Naive B cell (primary cell): ENCODE measurements at regions not wholly inside any gene's neighbourhood (a gene's known extent, or its start where the extent isn't known, plus 50 kb on each side); places are given as distances from the start of the nearest gene placed in this dataset.

ENCODE experiments used
- ATAC-seq, 2 donors: fragments of 150-1000 bp; cut with Tn5 transposase; 2 replicates each; pipeline ENCODE4 v1.10.0; 2021; ENCODE audit warnings: low read depth in 2 of 2, mild to moderate bottlenecking in 2 of 2, moderate library complexity in 2 of 2
- DNase-seq: peaks from one replicate; pipeline ENCODE4 v3.0.0; 2022
- H3K27ac Mint-ChIP-seq, 6 donors: one replicate each; pipeline ENCODE4 v1.8.0; 2020 to 2022; ENCODE audit warnings: mild to moderate bottlenecking in 6 of 6, mixed read lengths in 6 of 6, moderate library complexity in 5 of 6, inconsistent platforms in 2 of 6
- H3K27me3 Mint-ChIP-seq, 3 donors: one replicate each; pipeline ENCODE4 v1.8.0; 2021 to 2022; ENCODE audit warnings: mixed read lengths in 3 of 3, mild to moderate bottlenecking in 1 of 3
- H3K36me3 Mint-ChIP-seq, 2 donors: one replicate each; pipeline ENCODE4 v1.8.0; 2020 to 2022; ENCODE audit warnings: mixed read lengths in 2 of 2, inconsistent platforms in 1 of 2, mild to moderate bottlenecking in 1 of 2
- H3K4me1 Mint-ChIP-seq, 3 donors: one replicate each; pipeline ENCODE4 v1.8.0; 2020 to 2022; ENCODE audit warnings: mixed read lengths in 3 of 3, inconsistent platforms in 1 of 3, mild to moderate bottlenecking in 1 of 3, moderate library complexity in 1 of 3
- H3K4me3 Mint-ChIP-seq, 8 donors: one replicate each; pipeline ENCODE4 v1.8.0; 2020 to 2022; ENCODE audit warnings: mild to moderate bottlenecking in 8 of 8, mixed read lengths in 8 of 8, moderate library complexity in 8 of 8, inconsistent platforms in 2 of 8
- H3K9me3 Mint-ChIP-seq, 7 donors: one replicate each; pipeline ENCODE4 v1.8.0; 2020 to 2022; ENCODE audit warnings: mixed read lengths in 7 of 7, mild to moderate bottlenecking in 5 of 7, inconsistent platforms in 2 of 7, moderate library complexity in 1 of 7

DNA sequence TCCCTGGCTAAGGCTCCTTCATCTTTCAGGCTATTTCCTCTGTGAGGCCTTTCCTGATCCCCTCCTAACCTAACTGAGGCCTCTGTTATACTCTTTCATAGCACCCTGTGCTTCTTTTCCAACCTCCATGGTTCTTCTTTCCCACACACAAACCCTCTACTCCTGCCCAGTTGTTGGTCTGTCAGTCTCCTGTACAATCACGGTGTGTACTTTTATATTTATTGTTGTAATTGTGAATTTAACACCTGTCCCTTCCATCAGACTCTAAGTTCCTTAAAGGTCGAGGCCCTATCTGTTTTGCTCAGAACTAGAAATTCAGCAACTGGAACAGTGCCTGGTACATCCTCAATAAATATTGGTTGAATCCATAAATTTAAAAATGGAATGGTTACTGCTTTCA, 100.2 kb upstream of the KCNE2 start:
- peaks cover 12% of the 10 kb centered on the region in 2 donors for H3K36me3 Mint-ChIP-seq
- ATAC-seq (no peak), DNase-seq (no peak)
- peaks cover 9 to 23% (median 15%) of the 10 kb centered on the region in 3 donors for H3K27me3 Mint-ChIP-seq
- H3K4me3 Mint-ChIP-seq = no peak overlapping the region
- H3K4me1 Mint-ChIP-seq = no peaks in the 10 kb centered on the region
- peak overlapping the region in 1 of 6 donors; percentile 28 for H3K27ac Mint-ChIP-seq
- peaks cover 2 to 15% (median 13%) of the 10 kb centered on the region in 7 donors for H3K9me3 Mint-ChIP-seq

GRCh38 chr21:34266351-34266750, 97.5 kb upstream of the KCNE2 start:
- Mint-ChIP-seq H3K4me1 (no peaks in the 10 kb centered on the region), H3K36me3 (peaks cover 10 to 12% of the 10 kb centered on the region in 2 donors), H3K4me3 (no peak overlapping the region), H3K27ac (no peak overlapping the region), H3K9me3 (peaks cover 2 to 13% (median 11%) of the 10 kb centered on the region in 7 donors), H3K27me3 (peaks cover 12 to 33% (median 20%) of the 10 kb centered on the region in 3 donors)
- DNase-seq = no peak
- ATAC-seq = no peak

DNA sequence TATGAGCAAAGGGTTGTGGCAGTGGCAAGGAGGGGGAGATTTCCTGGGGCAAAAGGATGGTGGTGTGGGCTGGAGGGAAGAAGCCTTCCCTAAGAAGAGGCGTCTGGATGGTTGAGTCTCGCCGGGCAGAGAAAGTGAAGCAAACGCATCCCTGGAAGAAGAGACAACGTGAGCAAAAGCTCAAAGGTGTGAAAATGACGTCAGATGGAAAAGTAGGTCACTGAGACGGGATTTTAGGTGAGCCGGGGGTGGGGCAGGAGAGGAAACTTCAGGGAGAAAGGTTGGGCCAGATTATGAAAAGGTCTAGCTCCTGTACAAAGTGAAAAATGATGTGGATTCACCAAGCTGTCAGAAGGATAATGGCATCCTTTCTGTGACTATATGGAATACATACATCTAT, 95.3 kb upstream of the KCNE2 start:
- Mint-ChIP-seq H3K36me3 (peaks cover 4 to 5% of the 10 kb centered on the region in 2 donors), H3K27me3 (peaks cover 7 to 31% (median 17%) of the 10 kb centered on the region in 3 donors), H3K4me1 (no peaks in the 10 kb centered on the region), H3K9me3 (peaks cover 2 to 8% (median 6%) of the 10 kb centered on the region in 7 donors), H3K27ac (no peak overlapping the region), H3K4me3 (no peak overlapping the region)
- DNase-seq = no peak
- ATAC-seq = no peak

- Mint-ChIP-seq H3K36me3 (no peaks in the 10 kb centered on the region), H3K27ac (no peak overlapping the region), H3K9me3 (peaks cover 0 to 8% (median 0%) of the 10 kb centered on the region in 7 donors), H3K27me3 (peaks cover 12 to 35% (median 24%) of the 10 kb centered on the region in 3 donors), H3K4me1 (no peaks in the 10 kb centered on the region), H3K4me3 (no peak overlapping the region)
- ATAC-seq = no peak
- DNase-seq = no peak
Measured at GRCh38 chr21:34270411-34270810, 93.4 kb upstream of the KCNE2 start.

- Mint-ChIP-seq H3K9me3 (peaks cover 0 to 8% (median 0%) of the 10 kb centered on the region in 7 donors), H3K27ac (no peak overlapping the region), H3K27me3 (peaks cover 12 to 35% (median 24%) of the 10 kb centered on the region in 3 donors), H3K4me1 (no peaks in the 10 kb centered on the region), H3K36me3 (no peaks in the 10 kb centered on the region), H3K4me3 (no peak overlapping the region)
- ATAC-seq (no peak), DNase-seq (no peak)
Measured at GRCh38 chr21:34271189-34271851, 92.5 kb upstream of the KCNE2 start.

GRCh38 chr21:34272321-34272720, 91.5 kb upstream of the KCNE2 start:
- H3K9me3 Mint-ChIP-seq = peaks cover 0 to 8% (median 0%) of the 10 kb centered on the region in 7 donors
- ATAC-seq (no peak), DNase-seq (no peak)
- no peak overlapping the region for H3K27ac Mint-ChIP-seq
- H3K4me3 Mint-ChIP-seq = no peak overlapping the region
- H3K27me3 Mint-ChIP-seq = peaks cover 18 to 43% (median 33%) of the 10 kb centered on the region in 3 donors
- H3K36me3 Mint-ChIP-seq = no peaks in the 10 kb centered on the region
- H3K4me1 Mint-ChIP-seq = no peaks in the 10 kb centered on the region

- Mint-ChIP-seq H3K4me3 (no peak overlapping the region), H3K27me3 (peaks cover 11 to 34% (median 31%) of the 10 kb centered on the region in 3 donors), H3K27ac (no peak overlapping the region), H3K36me3 (no peaks in the 10 kb centered on the region), H3K9me3 (peaks cover 0 to 8% (median 0%) of the 10 kb centered on the region in 7 donors), H3K4me1 (no peaks in the 10 kb centered on the region)
- ATAC-seq = no peak
- no peak for DNase-seq
Measured at GRCh38 chr21:34274001-34274400, 89.8 kb upstream of the KCNE2 start.

DNA sequence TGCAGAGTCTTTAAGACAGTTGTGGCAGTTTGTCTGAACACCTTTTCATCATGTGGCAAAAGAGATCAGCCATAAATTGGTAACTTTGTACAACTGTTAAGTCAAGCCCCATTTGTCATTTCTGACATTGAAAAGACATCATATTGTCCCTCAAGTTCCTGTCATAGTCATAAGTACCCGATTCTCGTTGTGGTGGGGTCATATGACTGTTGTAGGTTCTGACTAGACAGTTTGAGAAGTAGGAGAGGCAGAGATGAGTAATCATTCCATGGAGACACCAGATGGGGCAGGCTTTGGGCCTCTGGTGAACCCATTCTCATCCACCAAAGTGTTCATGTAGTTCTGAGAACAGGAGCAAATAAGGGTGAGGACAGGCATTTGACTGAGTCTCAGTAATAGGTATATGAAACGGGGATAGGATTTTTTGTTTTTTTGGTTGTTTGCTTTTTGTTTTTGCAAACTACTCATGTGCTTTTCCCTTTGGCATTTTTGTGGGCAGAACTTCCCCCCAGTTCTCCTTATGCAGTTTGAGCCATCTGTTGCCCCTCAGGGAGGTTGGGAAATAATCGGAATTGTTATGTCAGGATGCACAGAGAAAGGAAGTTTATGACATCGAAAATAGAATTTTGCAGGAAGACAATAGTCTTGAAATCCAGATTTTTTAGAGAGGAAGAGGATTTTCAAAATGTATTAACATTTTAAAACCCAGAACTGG, 86.9 kb upstream of the KCNE2 start:
- Mint-ChIP-seq H3K9me3 (peaks cover 0 to 8% (median 0%) of the 10 kb centered on the region in 7 donors), H3K4me1 (no peaks in the 10 kb centered on the region), H3K27ac (no peak overlapping the region), H3K27me3 (peaks cover 10 to 36% (median 24%) of the 10 kb centered on the region in 3 donors), H3K4me3 (no peak overlapping the region), H3K36me3 (no peaks in the 10 kb centered on the region)
- no peak for ATAC-seq
- DNase-seq = no peak

DNA sequence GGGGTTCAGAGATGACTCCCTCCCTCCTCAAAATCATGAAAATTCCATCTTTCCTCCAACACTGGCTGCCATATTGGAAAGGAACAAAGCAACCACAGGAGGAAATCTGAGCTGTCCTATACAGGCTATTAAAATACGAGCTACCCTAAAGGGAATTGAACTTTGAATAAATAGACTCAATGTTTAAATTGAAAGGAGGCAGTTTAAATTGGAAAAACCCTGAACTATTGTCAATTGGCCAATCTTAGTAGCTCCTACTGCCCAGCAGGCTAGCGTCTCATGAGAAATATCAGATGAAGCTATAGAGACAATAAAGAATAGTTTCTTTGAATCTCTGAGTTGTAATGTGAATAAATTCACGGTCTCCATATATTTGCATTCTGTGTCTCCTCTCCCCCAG, 85.4 kb upstream of the KCNE2 start:
- ATAC-seq (no peak), DNase-seq (no peak)
- Mint-ChIP-seq H3K4me1 (no peaks in the 10 kb centered on the region), H3K36me3 (no peaks in the 10 kb centered on the region), H3K27me3 (peaks cover 10 to 31% (median 22%) of the 10 kb centered on the region in 3 donors), H3K27ac (no peak overlapping the region), H3K4me3 (no peak overlapping the region), H3K9me3 (peaks cover 0 to 6% (median 0%) of the 10 kb centered on the region in 7 donors)

- no peak overlapping the region for H3K27ac Mint-ChIP-seq
- no peak for DNase-seq
- no peak overlapping the region for H3K4me3 Mint-ChIP-seq
- H3K27me3 Mint-ChIP-seq = peaks cover 6 to 24% (median 15%) of the 10 kb centered on the region in 3 donors
- peaks cover 0 to 4% (median 0%) of the 10 kb centered on the region in 7 donors for H3K9me3 Mint-ChIP-seq
- H3K36me3 Mint-ChIP-seq = no peaks in the 10 kb centered on the region
- ATAC-seq = no peak
- no peaks in the 10 kb centered on the region for H3K4me1 Mint-ChIP-seq
Measured at GRCh38 chr21:34279285-34279684, 84.5 kb upstream of the KCNE2 start.

DNA sequence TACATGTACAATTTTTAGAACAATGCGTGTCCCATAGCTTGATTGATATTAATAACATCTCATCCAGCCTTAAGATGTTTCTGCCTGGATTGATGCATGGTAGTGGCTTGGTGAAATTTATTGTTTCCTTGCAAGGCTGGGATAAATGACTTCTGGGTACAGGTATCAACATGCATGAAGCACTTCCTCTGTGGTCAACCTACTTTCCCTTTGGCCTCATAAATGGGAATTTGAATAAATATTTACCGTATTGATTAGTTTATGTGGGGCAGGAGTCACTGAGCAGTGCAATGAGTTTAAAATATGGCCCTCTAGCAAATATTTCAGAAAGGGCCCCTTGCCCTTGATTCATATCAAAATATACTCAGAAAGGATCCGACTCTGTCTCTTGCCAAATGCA, 83.9 kb upstream of the KCNE2 start:
- DNase-seq (no peak), ATAC-seq (no peak)
- peaks cover 6 to 24% (median 15%) of the 10 kb centered on the region in 3 donors for H3K27me3 Mint-ChIP-seq
- peaks cover 0 to 5% (median 0%) of the 10 kb centered on the region in 7 donors for H3K9me3 Mint-ChIP-seq
- no peaks in the 10 kb centered on the region for H3K36me3 Mint-ChIP-seq
- H3K27ac Mint-ChIP-seq = no peak overlapping the region
- no peaks in the 10 kb centered on the region for H3K4me1 Mint-ChIP-seq
- H3K4me3 Mint-ChIP-seq = no peak overlapping the region

DNA sequence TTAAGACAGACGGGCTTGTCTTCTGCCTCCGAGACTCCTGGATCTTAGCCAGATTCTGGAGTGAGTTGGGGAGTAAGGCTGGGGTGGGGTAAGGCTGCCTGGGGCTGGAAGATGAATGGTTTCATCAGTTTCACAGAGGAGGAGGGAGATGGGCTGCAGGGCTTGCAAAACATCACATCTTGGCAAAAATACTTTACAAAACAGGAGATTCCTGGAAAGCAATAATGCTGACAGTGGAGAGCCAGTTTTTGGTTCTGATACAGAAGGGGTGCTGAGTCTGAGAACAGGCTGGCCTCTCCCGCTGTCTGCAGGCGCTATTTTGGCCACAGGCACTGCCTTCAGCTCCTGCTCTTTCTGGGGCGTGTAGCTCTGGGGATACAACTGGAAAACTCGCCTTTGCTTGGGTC, 83.4 kb upstream of the KCNE2 start:
- Mint-ChIP-seq H3K27ac (peak overlapping the region in 1 of 6 donors; percentile 60), H3K9me3 (peaks cover 0 to 6% (median 0%) of the 10 kb centered on the region in 7 donors), H3K27me3 (peaks cover 6 to 24% (median 15%) of the 10 kb centered on the region in 3 donors), H3K4me1 (no peaks in the 10 kb centered on the region), H3K36me3 (no peaks in the 10 kb centered on the region), H3K4me3 (no peak overlapping the region)
- ATAC-seq (no peak), DNase-seq (no peak)

DNA sequence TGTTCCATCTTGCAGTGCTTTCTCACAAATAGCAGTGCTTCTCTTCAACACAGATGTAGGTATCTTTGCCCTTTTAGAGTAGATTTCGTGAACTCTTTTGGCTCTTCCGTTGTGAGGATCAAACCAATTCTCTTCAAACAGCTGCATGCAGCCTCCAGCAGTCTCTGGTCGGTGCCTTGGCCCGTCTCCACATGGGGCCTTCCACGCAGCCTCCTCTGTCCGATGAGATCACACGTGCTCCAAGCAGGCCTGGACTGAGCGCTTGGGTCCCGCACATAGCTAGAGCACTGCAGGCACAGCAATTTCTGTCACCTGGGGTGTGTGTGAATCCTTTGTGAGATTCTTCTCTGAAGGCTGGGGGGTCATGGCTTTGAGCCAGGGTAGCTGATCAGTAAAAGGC, 82.8 kb upstream of the KCNE2 start:
- DNase-seq (no peak), ATAC-seq (no peak)
- peaks cover under 1 to 1% of the 10 kb centered on the region in 2 donors for H3K36me3 Mint-ChIP-seq
- no peak overlapping the region for H3K27ac Mint-ChIP-seq
- no peak overlapping the region for H3K4me3 Mint-ChIP-seq
- peaks cover 0 to 6% (median under 1%) of the 10 kb centered on the region in 7 donors for H3K9me3 Mint-ChIP-seq
- peaks cover 6 to 24% (median 15%) of the 10 kb centered on the region in 3 donors for H3K27me3 Mint-ChIP-seq
- no peaks in the 10 kb centered on the region for H3K4me1 Mint-ChIP-seq

GRCh38 chr21:34282223-34282622, 81.6 kb upstream of the KCNE2 start:
- H3K27ac Mint-ChIP-seq = no peak overlapping the region
- DNase-seq = no peak
- H3K4me3 Mint-ChIP-seq = no peak overlapping the region
- peaks cover under 1 to 16% (median 6%) of the 10 kb centered on the region in 3 donors for H3K27me3 Mint-ChIP-seq
- ATAC-seq = no peak
- H3K9me3 Mint-ChIP-seq = peaks cover 3 to 17% (median 10%) of the 10 kb centered on the region in 7 donors
- no peaks in the 10 kb centered on the region for H3K4me1 Mint-ChIP-seq
- peaks cover 5 to 7% of the 10 kb centered on the region in 2 donors for H3K36me3 Mint-ChIP-seq
